ENCODE measurements at regions not wholly inside any gene's neighbourhood (a gene's known extent, or its start where the extent isn't known, plus 50 kb on each side); places are given as distances from the start of the nearest gene placed in this dataset.
A peak's percentile ranks its signal among the peaks of the same experiment; 100 is the strongest.

GRCh38 chr11:122392508-122392907 is 263.0 kb upstream of the UBASH3B start:
- no peak overlapping the region for H3K27ac ChIP-seq
- TF ChIP-seq PHF8 (IDR thresholded peaks at IDR 0.05; ENCODE audit: borderline replicate concordance, low read depth) (no peak), JUNB (IDR thresholded peaks at IDR 0.05) (no peak), SMC3 (IDR thresholded peaks at IDR 0.05) (no peak), POLR2AphosphoS2 (conservative IDR thresholded peaks at IDR 0.05; ENCODE audit: low read length) (no peak), HOXB13 (CRISPR knock-in tag; IDR thresholded peaks at IDR 0.05; ENCODE audit: low read depth) (no peak), NFE2L2 (conservative IDR thresholded peaks at IDR 0.05; ENCODE audit: low read length) (no peak), HES2 (IDR thresholded peaks at IDR 0.05) (no peak), HEYL (CRISPR knock-in tag; IDR thresholded peaks at IDR 0.05) (no peak)
- TF ChIP-seq, protein P1, sequence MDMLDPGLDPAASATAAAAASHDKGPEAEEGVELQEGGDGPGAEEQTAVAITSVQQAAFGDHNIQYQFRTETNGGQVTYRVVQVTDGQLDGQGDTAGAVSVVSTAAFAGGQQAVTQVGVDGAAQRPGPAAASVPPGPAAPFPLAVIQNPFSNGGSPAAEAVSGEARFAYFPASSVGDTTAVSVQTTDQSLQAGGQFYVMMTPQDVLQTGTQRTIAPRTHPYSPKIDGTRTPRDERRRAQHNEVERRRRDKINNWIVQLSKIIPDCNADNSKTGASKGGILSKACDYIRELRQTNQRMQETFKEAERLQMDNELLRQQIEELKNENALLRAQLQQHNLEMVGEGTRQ (IDR thresholded peaks at IDR 0.05): no peak
- ChIA-PET POLR2A (no interaction called here), CTCF (no interaction called here)
- H3K4me1 ChIP-seq: no peaks in the 10 kb centered on the region
- H3K4me2 ChIP-seq: no peak overlapping the region
- H3K4me3 ChIP-seq: no peak overlapping the region
- H3K9me3 ChIP-seq: 0 out of 3 replicates have a peak, but pooled peaks cover 2% of the 10 kb centered on the region
- FAIRE-seq: no peak
- ATAC-seq: no peak
- WGBS (ENCODE audit: missing lambda C conversion rate): 45% methylated on average over 3 of the region's 3 CpGs
- DNase-seq (ENCODE audit: low read depth in 1 of 2, low spot score in 1 of 2): no peak

DNA sequence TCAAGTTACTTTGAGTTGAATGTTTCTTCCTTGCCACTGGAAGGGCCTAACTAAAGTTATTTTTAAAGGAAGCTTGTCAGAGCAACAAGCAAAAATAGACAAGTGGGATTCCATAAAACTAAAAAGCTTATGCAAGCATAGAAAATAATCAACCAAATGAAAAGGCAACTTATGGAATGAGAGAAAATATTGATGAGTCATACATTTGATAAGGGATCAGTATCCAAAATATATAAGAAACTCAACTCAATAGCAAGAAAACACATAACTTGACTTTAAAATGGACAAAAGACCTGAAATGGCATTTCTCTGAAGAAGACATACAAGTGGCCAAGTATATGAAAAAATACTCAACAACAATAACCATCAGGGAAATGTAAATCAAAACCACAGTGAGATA is 264.5 kb upstream of the UBASH3B start:
- ChIA-PET CTCF (interaction anchor here (0.6 kb wide), 2 partner anchors 21 to 1217 kb away, joined by 3 read pairs; no protein-coding TSS in a partner anchor), POLR2A (no interaction called here)
- ATAC-seq: no peak
- no peaks in the 10 kb centered on the region for H3K4me1 ChIP-seq
- no peak for FAIRE-seq
- no peak overlapping the region for H3K27ac ChIP-seq
- no peak overlapping the region for H3K4me3 ChIP-seq
- H3K9me3 ChIP-seq: 0 out of 3 replicates have a peak, but pooled peaks cover 2% of the 10 kb centered on the region
- no peak for DNase-seq (ENCODE audit: low read depth in 1 of 2, low spot score in 1 of 2)
- H3K4me2 ChIP-seq: no peak overlapping the region
- TF ChIP-seq, protein P2, sequence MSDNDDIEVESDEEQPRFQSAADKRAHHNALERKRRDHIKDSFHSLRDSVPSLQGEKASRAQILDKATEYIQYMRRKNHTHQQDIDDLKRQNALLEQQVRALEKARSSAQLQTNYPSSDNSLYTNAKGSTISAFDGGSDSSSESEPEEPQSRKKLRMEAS (IDR thresholded peaks at IDR 0.05): no peak
- TF ChIP-seq MAFK (IDR thresholded peaks at IDR 0.05; ENCODE audit: partially characterized antibody) (peak; percentile 68), CBX8 (IDR thresholded peaks at IDR 0.05) (no peak), HEYL (CRISPR knock-in tag; IDR thresholded peaks at IDR 0.05) (no peak), E2F6 (IDR thresholded peaks at IDR 0.05; ENCODE audit: borderline replicate concordance, low read depth) (no peak), ATOH8 (CRISPR knock-in tag; IDR thresholded peaks at IDR 0.05; ENCODE audit: low read depth) (no peak), ZFP36 (IDR thresholded peaks at IDR 0.05; ENCODE audit: borderline replicate concordance, partially characterized antibody) (no peak), HDAC2 (IDR thresholded peaks at IDR 0.05) (no peak), GATA3 (IDR thresholded peaks at IDR 0.05; ENCODE audit: borderline replicate concordance) (no peak), FOSL2 (IDR thresholded peaks at IDR 0.05) (no peak), FOSL2 (CRISPR knock-in tag; IDR thresholded peaks at IDR 0.05) (peak; percentile 54), MAZ (IDR thresholded peaks at IDR 0.05; ENCODE audit: borderline replicate concordance, low read depth, low read length) (no peak)

DNA sequence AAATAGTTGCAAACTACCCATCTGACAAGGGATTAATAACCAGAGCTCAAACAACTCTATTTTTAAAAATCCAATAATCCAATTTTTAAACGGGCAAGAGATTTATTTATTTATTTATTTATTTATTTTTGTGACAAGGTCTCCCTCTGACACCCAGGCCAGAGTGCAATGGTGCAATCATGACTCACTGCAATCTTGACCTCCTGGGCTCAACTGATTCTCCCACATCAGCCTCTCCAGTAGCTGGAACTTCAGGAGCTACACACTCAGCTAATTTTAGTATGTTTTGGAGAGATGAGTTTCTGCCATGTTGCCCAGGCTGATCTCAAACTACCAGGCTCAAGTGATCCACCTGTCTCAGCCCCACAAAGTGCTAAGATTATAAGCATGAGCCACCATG is 267.2 kb upstream of the BLID start:
- Histone ChIP-seq H3K9me3 (peaks cover 1% of the 10 kb centered on the region; the same call in 1 of the 3 replicates), H3K4me3 (no peak overlapping the region), H3K4me2 (no peak overlapping the region), H3K27ac (no peak overlapping the region), H3K4me1 (no peaks in the 10 kb centered on the region)
- DNase-seq (ENCODE audit: low read depth in 1 of 2, low spot score in 1 of 2) (no peak), ATAC-seq (no peak), FAIRE-seq (no peak)
- ChIA-PET POLR2A (no interaction called here), CTCF (no interaction called here)
- 8% methylated on average over 1 of the region's 1 CpG for WGBS (ENCODE audit: missing lambda C conversion rate)
- TF ChIP-seq POLR2AphosphoS2 (conservative IDR thresholded peaks at IDR 0.05; ENCODE audit: low read length) (no peak), ELK1 (IDR thresholded peaks at IDR 0.05; ENCODE audit: low read depth, low read length) (no peak), ZNF302 (CRISPR knock-in tag; IDR thresholded peaks at IDR 0.05) (no peak), NPAS2 (CRISPR knock-in tag; IDR thresholded peaks at IDR 0.05; ENCODE audit: borderline replicate concordance) (no peak), E2F6 (IDR thresholded peaks at IDR 0.05; ENCODE audit: borderline replicate concordance, low read depth) (no peak), HEYL (CRISPR knock-in tag; IDR thresholded peaks at IDR 0.05) (no peak), HDAC2 (IDR thresholded peaks at IDR 0.05) (no peak), JUNB (IDR thresholded peaks at IDR 0.05) (no peak), HOXA7 (CRISPR knock-in tag; IDR thresholded peaks at IDR 0.05) (no peak), EHMT2 (IDR thresholded peaks at IDR 0.05; ENCODE audit: low read depth) (no peak), FOSL2 (IDR thresholded peaks at IDR 0.05) (no peak), FOSL2 (CRISPR knock-in tag; IDR thresholded peaks at IDR 0.05) (no peak), MAFK (IDR thresholded peaks at IDR 0.05; ENCODE audit: partially characterized antibody) (no peak), KDM1A (IDR thresholded peaks at IDR 0.05; ENCODE audit: low read depth) (no peak), RCOR1 (IDR thresholded peaks at IDR 0.05; ENCODE audit: low read depth, low read length) (no peak)
- TF ChIP-seq, protein P1 (IDR thresholded peaks at IDR 0.05): no peak
- TF ChIP-seq, protein P2 (IDR thresholded peaks at IDR 0.05): no peak
- TF ChIP-seq, protein P3, sequence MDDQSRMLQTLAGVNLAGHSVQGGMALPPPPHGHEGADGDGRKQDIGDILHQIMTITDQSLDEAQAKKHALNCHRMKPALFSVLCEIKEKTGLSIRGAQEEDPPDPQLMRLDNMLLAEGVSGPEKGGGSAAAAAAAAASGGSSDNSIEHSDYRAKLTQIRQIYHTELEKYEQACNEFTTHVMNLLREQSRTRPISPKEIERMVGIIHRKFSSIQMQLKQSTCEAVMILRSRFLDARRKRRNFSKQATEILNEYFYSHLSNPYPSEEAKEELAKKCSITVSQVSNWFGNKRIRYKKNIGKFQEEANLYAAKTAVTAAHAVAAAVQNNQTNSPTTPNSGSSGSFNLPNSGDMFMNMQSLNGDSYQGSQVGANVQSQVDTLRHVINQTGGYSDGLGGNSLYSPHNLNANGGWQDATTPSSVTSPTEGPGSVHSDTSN (IDR thresholded peaks at IDR 0.05): no peak

Measured in A549 (cell line).